Heart left ventricle (tissue), 13 donors: ENCODE measurements at regions not wholly inside any gene's neighbourhood (a gene's known extent, or its start where the extent isn't known, plus 50 kb on each side); places are given as distances from the start of the nearest gene placed in this dataset.

ENCODE experiments used
- CTCF ChIP-seq, 12 donors: fragments of 200-600 bp; sonication (generic) in 4 of 12; IDR thresholded peaks; one replicate each; pipeline versions ENCODE4 v1.5.0 to v1.8.0; 2018 to 2022; ENCODE audit warnings: antibody characterized with exemption in 12 of 12, mild to moderate bottlenecking in 5 of 12
- POLR2A ChIP-seq, 2 donors: fragments of 450-650 bp; IDR thresholded peaks; one replicate each; pipeline ENCODE4 v1.6.1; 2017; ENCODE audit warnings: antibody characterized with exemption in 2 of 2, mild to moderate bottlenecking in 2 of 2, moderate library complexity in 2 of 2
- donor health status: ischemic (EF 13 %, LVEDD 7.1; RV severe dilation, severe dysfunction).
- donor health status: DM: no; HTN: yes; CAD: no.
- donor health status: DM: no; HTN: no; CAD: no.
- donor health status: ischemic (EF 25% LVEDD 6.9; RV normal size, moderate dysfunction).
- donor health status: ischemic (EF 25% LVEDD 5.7; RV mildly dilated, moderate dysfunction).
- donor health status: ischemic (EF 35%, LVEDD 5.7; RV mildly dilated, moderate dysfunction).
- donor health status: nonischemic (EF 11% LVEDD 7.7; RV severe dilation, severe dysfunction).
- donor health status: DM: yes; HTN: yes; CAD: no.
- donor health status: PGD.
- donor health status: ischemic (EF 29% LVEDD 5.4; RV normal size, mild dysfunction).
- donor health status: nonischemic (EF 23%, LVEDD 6.1; RV moderate dilation, normal function).

- TF ChIP-seq CTCF (IDR thresholded peaks at IDR 0.05) (no peak), POLR2A (IDR thresholded peaks at IDR 0.05) (no peak)
Measured at GRCh38 chr13:65724226-65724625, 1505.9 kb downstream of the PCDH9 start.
